Fibroblast of lung (primary cell): ENCODE measurements at regions not wholly inside any gene's neighbourhood (a gene's known extent, or its start where the extent isn't known, plus 50 kb on each side); places are given as distances from the start of the nearest gene placed in this dataset.

Experiments
- DNase-seq, 2 donors: peaks; one replicate each; pipeline versions ENCODE4 v3.0.0 to v3.0.0-alpha.2; 2010; ENCODE audit warnings: low read depth in 2 of 2
- H2AFZ ChIP-seq: 2 replicates; pipeline ENCODE4 v1.5.1; 2012; ENCODE audit warnings: low read length, control low read depth, inconsistent platforms
- H3K27ac ChIP-seq: 2 replicates; pipeline ENCODE4 v1.5.1; 2011; ENCODE audit warnings: low read length, control low read depth; ENCODE audit not compliant: insufficient read depth
- H3K27me3 ChIP-seq: 2 replicates; pipeline ENCODE4 v1.5.1; 2011; ENCODE audit warnings: mild to moderate bottlenecking, low read length; ENCODE audit not compliant: control insufficient read depth, insufficient read depth
- H3K36me3 ChIP-seq: 2 replicates; pipeline ENCODE4 v1.5.1; 2011; ENCODE audit warnings: low read length; ENCODE audit not compliant: control insufficient read depth, insufficient read depth
- H3K4me1 ChIP-seq: 2 replicates; pipeline ENCODE4 v1.5.1; 2011; ENCODE audit warnings: low read length; ENCODE audit not compliant: control insufficient read depth, insufficient read depth; ENCODE audit errors: extremely low read depth
- H3K4me2 ChIP-seq: 2 replicates; pipeline ENCODE4 v1.5.1; 2011; ENCODE audit warnings: low read length, control low read depth; ENCODE audit not compliant: insufficient read depth; ENCODE audit errors: extremely low read depth
- H3K4me3 ChIP-seq, 4 experiments: fragments of 200-600 bp in 1 of 4; sonication (generic) in 1 of 4; replicated peaks in 1 of 4; 2 replicates each; pipeline ENCODE4 v1.5.1; 2011 to 2016; ENCODE audit warnings: low read length in 4 of 4, low read depth in 3 of 4, mild to moderate bottlenecking in 3 of 4, control low read depth in 2 of 4, inconsistent platforms in 1 of 4, mixed read lengths in 1 of 4; ENCODE audit not compliant: insufficient read depth in 1 of 4; ENCODE audit errors: control extremely low read depth in 1 of 4
- H3K79me2 ChIP-seq: 2 replicates; pipeline ENCODE4 v1.5.1; 2012; ENCODE audit warnings: mild to moderate bottlenecking, low read length, inconsistent platforms; ENCODE audit not compliant: control insufficient read depth, insufficient read depth
- H3K9ac ChIP-seq: 2 replicates; pipeline ENCODE4 v1.5.1; 2011; ENCODE audit warnings: mild to moderate bottlenecking, low read length, control low read depth; ENCODE audit not compliant: insufficient read depth
- H3K9me3 ChIP-seq: 2 replicates; pipeline ENCODE4 v1.5.1; 2012; ENCODE audit warnings: low read depth, low read length; ENCODE audit not compliant: control insufficient read depth, insufficient read depth
- H4K20me1 ChIP-seq: 2 replicates; pipeline ENCODE4 v1.5.1; 2011; ENCODE audit warnings: low read length; ENCODE audit not compliant: control insufficient read depth, insufficient read depth; ENCODE audit errors: extremely low read depth
- EZH2 ChIP-seq: IDR thresholded peaks from 2 replicates; pipeline ENCODE4 v1.5.1; 2012; ENCODE audit warnings: low read length, control low read depth, mild to moderate bottlenecking; ENCODE audit errors: missing control alignments
- TF ChIP-seq, protein P1 (sequence below), 2 donors: IDR thresholded peaks in 1 of 2; conservative IDR thresholded peaks in 1 of 2; 1 replicate in 1 of 2; 2 replicates in 1 of 2; pipeline ENCODE4 v1.5.1; 2011 to 2012; ENCODE audit warnings: low read length in 2 of 2, control low read depth in 1 of 2, inconsistent platforms in 1 of 2, low read depth in 1 of 2, mild to moderate bottlenecking in 1 of 2

DNA sequence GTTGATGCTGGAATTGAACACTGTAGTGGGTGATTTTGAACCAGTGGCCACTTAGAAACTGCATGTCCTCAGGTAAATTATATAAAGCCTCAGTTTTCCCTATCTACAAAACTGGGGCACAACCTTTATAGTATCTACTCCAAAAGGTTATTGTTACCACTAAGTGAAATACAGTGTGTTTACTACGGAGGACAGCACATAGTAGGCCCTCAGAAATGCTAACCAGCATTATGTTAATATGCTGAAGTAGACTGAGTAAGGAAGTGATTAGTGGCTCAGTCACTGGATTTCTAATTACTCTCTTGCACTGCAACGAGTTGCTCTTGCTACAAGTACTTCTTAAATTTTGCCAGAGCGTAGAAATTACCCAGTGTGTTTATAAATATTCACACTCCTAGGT is 139.5 kb downstream of the HAUS1 start:
- H3K36me3 ChIP-seq = no peaks in the 10 kb centered on the region
- no peak for TF ChIP-seq EZH2
- TF ChIP-seq, protein P1, sequence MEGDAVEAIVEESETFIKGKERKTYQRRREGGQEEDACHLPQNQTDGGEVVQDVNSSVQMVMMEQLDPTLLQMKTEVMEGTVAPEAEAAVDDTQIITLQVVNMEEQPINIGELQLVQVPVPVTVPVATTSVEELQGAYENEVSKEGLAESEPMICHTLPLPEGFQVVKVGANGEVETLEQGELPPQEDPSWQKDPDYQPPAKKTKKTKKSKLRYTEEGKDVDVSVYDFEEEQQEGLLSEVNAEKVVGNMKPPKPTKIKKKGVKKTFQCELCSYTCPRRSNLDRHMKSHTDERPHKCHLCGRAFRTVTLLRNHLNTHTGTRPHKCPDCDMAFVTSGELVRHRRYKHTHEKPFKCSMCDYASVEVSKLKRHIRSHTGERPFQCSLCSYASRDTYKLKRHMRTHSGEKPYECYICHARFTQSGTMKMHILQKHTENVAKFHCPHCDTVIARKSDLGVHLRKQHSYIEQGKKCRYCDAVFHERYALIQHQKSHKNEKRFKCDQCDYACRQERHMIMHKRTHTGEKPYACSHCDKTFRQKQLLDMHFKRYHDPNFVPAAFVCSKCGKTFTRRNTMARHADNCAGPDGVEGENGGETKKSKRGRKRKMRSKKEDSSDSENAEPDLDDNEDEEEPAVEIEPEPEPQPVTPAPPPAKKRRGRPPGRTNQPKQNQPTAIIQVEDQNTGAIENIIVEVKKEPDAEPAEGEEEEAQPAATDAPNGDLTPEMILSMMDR (conservative IDR thresholded peaks at IDR 0.05 in 1 of 2, IDR thresholded peaks at IDR 0.05 in 1 of 2; ENCODE audit: low read depth in 1 of 2, low read length in 2 of 2) = no peak
- H4K20me1 ChIP-seq = no peaks in the 10 kb centered on the region
- no peak for DNase-seq
- H3K9me3 ChIP-seq = no peaks in the 10 kb centered on the region
- H3K4me1 ChIP-seq = no peaks in the 10 kb centered on the region
- no peak overlapping the region for H3K9ac ChIP-seq
- H2AFZ ChIP-seq = no peak overlapping the region
- no peak overlapping the region for H3K27ac ChIP-seq
- H3K27me3 ChIP-seq = no peaks in the 10 kb centered on the region
- H3K4me3 ChIP-seq = no peak overlapping the region
- H3K79me2 ChIP-seq = peaks cover 2% of the 10 kb centered on the region
- no peak overlapping the region for H3K4me2 ChIP-seq

DNA sequence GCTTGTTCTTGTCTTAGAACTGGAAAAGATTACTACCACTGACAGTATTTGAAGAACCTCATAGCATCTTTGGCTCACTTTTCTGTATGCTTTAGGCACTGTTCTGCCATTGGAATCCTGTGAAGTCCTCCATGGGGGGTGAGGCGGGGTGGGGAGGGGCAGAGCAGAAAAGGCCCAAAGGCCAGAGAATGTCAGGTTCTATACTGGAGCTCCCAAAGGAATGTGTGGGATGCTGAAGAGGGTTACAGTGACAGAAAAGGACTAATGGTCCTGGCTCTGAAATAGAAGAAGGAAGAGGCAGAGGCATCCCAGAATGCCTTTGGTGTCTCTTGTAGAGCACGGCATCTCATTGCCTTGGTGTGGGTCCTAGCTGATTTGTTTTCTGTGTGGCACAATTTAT is 141.9 kb downstream of the HAUS1 start:
- no peaks in the 10 kb centered on the region for H3K36me3 ChIP-seq
- peaks cover 8% of the 10 kb centered on the region for H3K4me1 ChIP-seq
- H3K9me3 ChIP-seq = no peaks in the 10 kb centered on the region
- H3K27me3 ChIP-seq = no peaks in the 10 kb centered on the region
- no peaks in the 10 kb centered on the region for H4K20me1 ChIP-seq
- DNase-seq = no peak
- no peak overlapping the region for H3K4me2 ChIP-seq
- no peak overlapping the region for H3K27ac ChIP-seq
- no peak overlapping the region for H2AFZ ChIP-seq
- H3K4me3 ChIP-seq = no peak overlapping the region
- H3K9ac ChIP-seq = no peak overlapping the region
- H3K79me2 ChIP-seq = peaks cover 2% of the 10 kb centered on the region
- TF ChIP-seq EZH2 = no peak
- TF ChIP-seq, protein P1 (conservative IDR thresholded peaks at IDR 0.05 in 1 of 2, IDR thresholded peaks at IDR 0.05 in 1 of 2; ENCODE audit: low read depth in 1 of 2, low read length in 2 of 2) = no peak

DNA sequence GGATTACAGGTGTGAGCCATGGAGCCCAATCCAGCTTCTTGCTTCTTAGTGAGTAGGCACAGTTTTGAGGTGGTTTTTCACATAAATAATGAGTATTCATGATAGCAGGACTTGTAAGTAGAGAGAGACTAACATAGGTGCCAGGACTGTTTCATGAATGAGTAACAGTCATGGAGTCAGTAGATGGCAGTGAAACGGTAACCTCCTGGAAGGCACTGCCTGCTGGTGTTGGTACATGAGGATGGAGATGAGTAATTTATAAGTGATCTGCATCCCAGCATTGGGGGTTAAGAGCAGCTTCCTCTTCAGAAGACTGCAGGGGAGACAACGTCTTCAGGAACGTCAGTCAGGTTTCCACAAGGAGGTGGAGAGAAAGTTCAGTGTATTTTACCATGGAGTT is 143.8 kb downstream of the HAUS1 start:
- no peak for TF ChIP-seq EZH2
- peaks cover 8% of the 10 kb centered on the region for H3K4me1 ChIP-seq
- no peak overlapping the region for H3K4me2 ChIP-seq
- no peaks in the 10 kb centered on the region for H3K79me2 ChIP-seq
- no peaks in the 10 kb centered on the region for H3K36me3 ChIP-seq
- no peak overlapping the region for H3K9ac ChIP-seq
- H3K4me3 ChIP-seq = no peak overlapping the region
- H3K27me3 ChIP-seq = no peaks in the 10 kb centered on the region
- H4K20me1 ChIP-seq = no peaks in the 10 kb centered on the region
- H3K9me3 ChIP-seq = no peaks in the 10 kb centered on the region
- H3K27ac ChIP-seq = no peak overlapping the region
- DNase-seq = no peak
- H2AFZ ChIP-seq = no peak overlapping the region
